ENCODE measurements at regions not wholly inside any gene's neighbourhood (a gene's known extent, or its start where the extent isn't known, plus 50 kb on each side); places are given as distances from the start of the nearest gene placed in this dataset.

DNA sequence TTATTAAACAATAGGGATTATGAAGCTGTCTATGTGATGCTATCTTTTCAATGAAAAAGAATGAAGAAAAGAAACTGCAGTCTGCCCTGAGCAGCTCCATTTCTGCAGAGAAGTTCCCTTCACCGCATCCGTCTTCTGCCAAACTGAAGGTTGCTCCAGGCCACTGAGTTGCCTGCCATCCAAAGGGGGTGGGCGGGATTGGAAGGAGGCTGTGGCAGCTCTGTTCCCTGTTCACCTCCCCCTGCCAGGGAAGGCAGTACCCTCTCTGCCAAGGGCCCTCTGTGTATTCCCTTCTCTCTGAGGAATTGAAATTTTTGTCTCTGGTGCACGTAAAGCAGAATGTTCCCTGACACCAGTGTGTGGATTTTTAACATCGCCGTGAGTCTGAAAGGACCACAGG, 243.1 kb upstream of the GHITM start:
- intact Hi-C loops (cut with micrococcal nuclease), result no loop called here
- FAIRE-seq (no peak), DNase-seq (ENCODE audit: low read depth, low spot score) (no peak)
- POLR2A ChIA-PET, result no interaction called here
- TF ChIP-seq FOS (IDR thresholded peaks at IDR 0.05; ENCODE audit: borderline replicate concordance, insufficient read depth, low read length) (no peak), MAX (IDR thresholded peaks at IDR 0.05; ENCODE audit: insufficient read depth, insufficient read length) (no peak), MYC (IDR thresholded peaks at IDR 0.05; ENCODE audit: low read depth, low read length) (no peak), JUN (IDR thresholded peaks at IDR 0.05; ENCODE audit: borderline replicate concordance, insufficient read depth, insufficient read length, low read depth) (no peak), POLR2A (IDR thresholded peaks at IDR 0.05; ENCODE audit: low read depth, low read length) (no peak), EZH2 (IDR thresholded peaks at IDR 0.05; ENCODE audit: borderline replicate concordance, low read depth, low read length, severe bottlenecking) (no peak), POLR2AphosphoS5 (IDR thresholded peaks at IDR 0.05; ENCODE audit: insufficient read depth, low read depth, low read length) (no peak), GATA2 (IDR thresholded peaks at IDR 0.05; ENCODE audit: insufficient read depth, insufficient read length, low read depth, low read length) (no peak)
- TF ChIP-seq, protein P1, sequence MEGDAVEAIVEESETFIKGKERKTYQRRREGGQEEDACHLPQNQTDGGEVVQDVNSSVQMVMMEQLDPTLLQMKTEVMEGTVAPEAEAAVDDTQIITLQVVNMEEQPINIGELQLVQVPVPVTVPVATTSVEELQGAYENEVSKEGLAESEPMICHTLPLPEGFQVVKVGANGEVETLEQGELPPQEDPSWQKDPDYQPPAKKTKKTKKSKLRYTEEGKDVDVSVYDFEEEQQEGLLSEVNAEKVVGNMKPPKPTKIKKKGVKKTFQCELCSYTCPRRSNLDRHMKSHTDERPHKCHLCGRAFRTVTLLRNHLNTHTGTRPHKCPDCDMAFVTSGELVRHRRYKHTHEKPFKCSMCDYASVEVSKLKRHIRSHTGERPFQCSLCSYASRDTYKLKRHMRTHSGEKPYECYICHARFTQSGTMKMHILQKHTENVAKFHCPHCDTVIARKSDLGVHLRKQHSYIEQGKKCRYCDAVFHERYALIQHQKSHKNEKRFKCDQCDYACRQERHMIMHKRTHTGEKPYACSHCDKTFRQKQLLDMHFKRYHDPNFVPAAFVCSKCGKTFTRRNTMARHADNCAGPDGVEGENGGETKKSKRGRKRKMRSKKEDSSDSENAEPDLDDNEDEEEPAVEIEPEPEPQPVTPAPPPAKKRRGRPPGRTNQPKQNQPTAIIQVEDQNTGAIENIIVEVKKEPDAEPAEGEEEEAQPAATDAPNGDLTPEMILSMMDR (IDR thresholded peaks at IDR 0.05; ENCODE audit: extremely low read depth in 1 of 2, insufficient read depth in 1 of 2, low read depth in 1 of 2, low read length in 2 of 2), result no peak
- Histone ChIP-seq H3K27me3 (ENCODE audit: control insufficient read depth in 2 of 2, insufficient read depth in 2 of 2, low read length in 2 of 2) (no peaks in the 10 kb centered on the region), H3K9ac (replicated peaks; ENCODE audit: extremely low read depth, insufficient read depth, low read length) (no peak overlapping the region), H2AFZ (ENCODE audit: low read depth, low read length) (no peak overlapping the region), H3K4me1 (ENCODE audit: control insufficient read depth, extremely low read depth, insufficient read depth, low read length) (no peaks in the 10 kb centered on the region), H3K79me2 (ENCODE audit: control insufficient read depth, insufficient read depth, low read length) (no peaks in the 10 kb centered on the region), H3K27ac (ENCODE audit: insufficient read depth, low read depth, low read length) (no peak overlapping the region), H3K36me3 (ENCODE audit: control insufficient read depth in 2 of 2, extremely low read depth in 1 of 2, insufficient read depth in 2 of 2, low read length in 2 of 2) (no peaks in the 10 kb centered on the region), H3K4me3 (replicated peaks in 1 of 3; ENCODE audit: insufficient read depth in 1 of 3, low read depth in 1 of 3, low read length in 3 of 3) (no peak overlapping the region), H3K4me2 (ENCODE audit: insufficient read depth, low read length) (no peak overlapping the region), H4K20me1 (replicated peaks; ENCODE audit: control insufficient read depth, extremely low read depth, insufficient read depth, low read length) (no peaks in the 10 kb centered on the region), H3K9me1 (replicated peaks; ENCODE audit: control insufficient read depth, extremely low read depth, insufficient read depth, low read length) (no peaks in the 10 kb centered on the region), H3K9me3 (replicated peaks; ENCODE audit: control insufficient read depth, insufficient read depth, low read length) (no peaks in the 10 kb centered on the region)
- CTCF ChIA-PET, result no interaction called here
- no TSS peak for BruUV-seq (replicated peaks)
- dilution Hi-C loops (cut with MboI; ENCODE audit: extremely low pct_ligation_motif_present, low sequenced_read_pairs), result no loop called here

Measured in endothelial cell of umbilical vein (primary cell).